NCI-H2196 treated with DMSO at 0.1 percent for 48 hours (cell line): ENCODE measurements at regions not wholly inside any gene's neighbourhood (a gene's known extent, or its start where the extent isn't known, plus 50 kb on each side); places are given as distances from the start of the nearest gene placed in this dataset.
"Not testable (repeated sequence)": the region's sequence is repeated elsewhere in the genome, so short reads cannot be mapped to it uniquely, and the experiment has no call there.

ENCODE experiments used
- DNase-seq: peaks from one replicate; lab custom pipeline; 2025; ENCODE audit not compliant: unreplicated experiment; lab: John Stamatoyannopoulos, UW

DNA sequence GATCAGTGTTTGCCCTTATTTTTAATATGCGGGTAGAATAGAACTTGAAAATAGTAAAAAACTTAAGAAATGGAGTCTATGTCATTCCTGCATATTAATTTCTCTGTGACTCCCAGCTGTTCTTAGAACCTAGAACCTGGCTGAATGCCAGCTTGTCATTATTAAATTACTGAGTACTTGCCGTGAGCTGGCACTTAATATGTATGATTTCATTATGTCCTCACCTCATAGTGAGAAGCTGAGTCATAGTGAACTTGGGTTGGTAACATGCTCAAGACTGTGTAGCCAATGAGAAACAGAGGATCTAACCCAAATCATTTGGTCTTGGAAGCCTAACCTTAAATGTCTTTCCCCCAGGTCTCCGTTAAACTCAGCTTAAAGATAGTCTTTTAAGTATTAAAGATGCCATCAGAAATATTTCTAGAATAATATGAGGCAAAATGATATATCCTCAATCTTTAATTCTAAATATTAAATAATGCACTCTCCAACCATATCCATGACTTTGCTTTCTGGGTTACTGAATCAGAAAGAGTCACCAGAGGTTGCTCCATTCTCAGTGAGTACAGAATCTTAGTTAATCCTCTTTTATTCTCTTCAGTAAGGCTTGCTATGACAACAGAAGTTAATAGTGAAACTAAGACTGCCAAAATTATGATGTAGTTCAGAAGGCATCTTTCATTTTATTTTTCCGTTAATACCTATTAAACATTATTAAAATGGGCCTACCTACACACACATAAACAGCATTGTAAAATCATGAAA lies 58.6 kb upstream of the TLL1 start:
- no peak for DNase-seq

DNA sequence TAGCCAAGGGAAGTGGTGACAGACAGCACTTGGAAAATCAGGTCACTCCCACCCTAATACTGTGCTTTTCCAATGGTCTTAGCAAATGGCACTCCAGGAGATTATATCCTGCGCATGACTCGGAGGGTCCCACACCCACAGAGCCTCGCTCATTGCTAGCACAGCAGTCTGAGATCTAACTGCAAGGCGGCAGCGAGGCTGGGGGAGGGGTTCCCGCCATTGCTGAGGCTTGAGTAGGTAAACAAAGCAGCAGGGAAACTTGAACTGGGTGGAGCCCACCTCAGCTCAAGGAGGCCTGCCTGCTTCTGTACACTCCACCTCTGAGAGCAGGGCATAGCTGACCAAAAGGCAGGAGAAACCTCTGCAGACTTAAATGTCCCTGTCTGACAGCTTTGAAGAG lies 53.9 kb upstream of the TLL1 start:
- not testable (repeated sequence) for DNase-seq
